Loucy (cell line): ENCODE measurements at regions not wholly inside any gene's neighbourhood (a gene's known extent, or its start where the extent isn't known, plus 50 kb on each side); places are given as distances from the start of the nearest gene placed in this dataset.

ENCODE experiments used
- CTCF ChIP-seq: fragments of 200-600 bp; sonication (generic); conservative IDR thresholded peaks from 2 replicates; pipeline ENCODE4 v1.5.1; 2014; ENCODE audit warnings: mild to moderate bottlenecking, antibody characterized with exemption, low read length
- EZH2phosphoT487 ChIP-seq: fragments of 200-600 bp; IDR thresholded peaks from 2 replicates; pipeline ENCODE4 v1.6.1; 2018; ENCODE audit warnings: antibody characterized with exemption, mild to moderate bottlenecking, moderate library complexity, borderline replicate concordance

GRCh38 chr5:158304607-158305006, 445.7 kb upstream of the CLINT1 start:
- TF ChIP-seq CTCF, result no peak
- no peak for TF ChIP-seq EZH2phosphoT487
